ENCODE measurements at regions not wholly inside any gene's neighbourhood (a gene's known extent, or its start where the extent isn't known, plus 50 kb on each side); places are given as distances from the start of the nearest gene placed in this dataset.

- no peak overlapping the region for H3K9ac ChIP-seq (ENCODE audit: insufficient read length, low read depth)
- no peaks in the 10 kb centered on the region for H3K9me3 ChIP-seq (ENCODE audit: insufficient read depth, low read length)
- H3K4me3 ChIP-seq (ENCODE audit: insufficient read length, low read depth): no peak overlapping the region
- no peaks in the 10 kb centered on the region for H3K27me3 ChIP-seq (ENCODE audit: insufficient read depth, insufficient read length)
- peaks cover 13% of the 10 kb centered on the region for H3K4me1 ChIP-seq (ENCODE audit: insufficient read depth, insufficient read length)
- H3K36me3 ChIP-seq (ENCODE audit: insufficient read depth, insufficient read length, low read length): no peaks in the 10 kb centered on the region
- no peak for DNase-seq (ENCODE audit: low read depth, low spot score)
- TF ChIP-seq YY1 (IDR thresholded peaks at IDR 0.05; ENCODE audit: insufficient read depth, insufficient read length) (no peak), SUZ12 (IDR thresholded peaks at IDR 0.05; ENCODE audit: extremely low read depth, insufficient read depth, insufficient read length) (no peak), ZNF274 (IDR thresholded peaks at IDR 0.05; ENCODE audit: low read depth, low read length) (no peak)
Observed at GRCh38 chr2:236747426-236747825, 177.8 kb downstream of the ACKR3 start.

- no peak for TF ChIP-seq YY1 (IDR thresholded peaks at IDR 0.05; ENCODE audit: insufficient read depth, insufficient read length)
- no peak for TF ChIP-seq ZNF274 (IDR thresholded peaks at IDR 0.05; ENCODE audit: low read depth, low read length)
- no peak for TF ChIP-seq SUZ12 (IDR thresholded peaks at IDR 0.05; ENCODE audit: extremely low read depth, insufficient read depth, insufficient read length)
- Histone ChIP-seq H3K27me3 (ENCODE audit: insufficient read depth, insufficient read length) (no peaks in the 10 kb centered on the region), H3K4me1 (ENCODE audit: insufficient read depth, insufficient read length) (peaks cover 13% of the 10 kb centered on the region), H3K36me3 (ENCODE audit: insufficient read depth, insufficient read length, low read length) (no peaks in the 10 kb centered on the region), H3K4me3 (ENCODE audit: insufficient read length, low read depth) (no peak overlapping the region), H3K9me3 (ENCODE audit: insufficient read depth, low read length) (no peaks in the 10 kb centered on the region), H3K9ac (ENCODE audit: insufficient read length, low read depth) (no peak overlapping the region)
- DNase-seq (ENCODE audit: low read depth, low spot score): no peak
Observed at GRCh38 chr2:236747925-236748324, 178.3 kb downstream of the ACKR3 start.

- Histone ChIP-seq H3K9ac (ENCODE audit: insufficient read length, low read depth) (no peak overlapping the region), H3K27me3 (ENCODE audit: insufficient read depth, insufficient read length) (no peaks in the 10 kb centered on the region), H3K36me3 (ENCODE audit: insufficient read depth, insufficient read length, low read length) (no peaks in the 10 kb centered on the region), H3K4me1 (ENCODE audit: insufficient read depth, insufficient read length) (peaks cover 13% of the 10 kb centered on the region), H3K4me3 (ENCODE audit: insufficient read length, low read depth) (no peak overlapping the region), H3K9me3 (ENCODE audit: insufficient read depth, low read length) (no peaks in the 10 kb centered on the region)
- no peak for DNase-seq (ENCODE audit: low read depth, low spot score)
- TF ChIP-seq SUZ12 (IDR thresholded peaks at IDR 0.05; ENCODE audit: extremely low read depth, insufficient read depth, insufficient read length) (no peak), ZNF274 (IDR thresholded peaks at IDR 0.05; ENCODE audit: low read depth, low read length) (no peak)
Observed at GRCh38 chr2:236748385-236748784, 178.8 kb downstream of the ACKR3 start.

GRCh38 chr2:236748801-236749200 is 179.2 kb downstream of the ACKR3 start:
- H3K9me3 ChIP-seq (ENCODE audit: insufficient read depth, low read length): no peaks in the 10 kb centered on the region
- peaks cover 13% of the 10 kb centered on the region for H3K4me1 ChIP-seq (ENCODE audit: insufficient read depth, insufficient read length)
- no peak overlapping the region for H3K4me3 ChIP-seq (ENCODE audit: insufficient read length, low read depth)
- H3K27me3 ChIP-seq (ENCODE audit: insufficient read depth, insufficient read length): no peaks in the 10 kb centered on the region
- H3K9ac ChIP-seq (ENCODE audit: insufficient read length, low read depth): no peak overlapping the region
- TF ChIP-seq SUZ12 (IDR thresholded peaks at IDR 0.05; ENCODE audit: extremely low read depth, insufficient read depth, insufficient read length) (no peak), ZNF274 (IDR thresholded peaks at IDR 0.05; ENCODE audit: low read depth, low read length) (no peak), YY1 (IDR thresholded peaks at IDR 0.05; ENCODE audit: insufficient read depth, insufficient read length) (no peak)
- DNase-seq (ENCODE audit: low read depth, low spot score): no peak
- H3K36me3 ChIP-seq (ENCODE audit: insufficient read depth, insufficient read length, low read length): no peaks in the 10 kb centered on the region

GRCh38 chr2:236749346-236749745 is 179.7 kb downstream of the ACKR3 start:
- peaks cover 13% of the 10 kb centered on the region for H3K4me1 ChIP-seq (ENCODE audit: insufficient read depth, insufficient read length)
- no peak for DNase-seq (ENCODE audit: low read depth, low spot score)
- H3K27me3 ChIP-seq (ENCODE audit: insufficient read depth, insufficient read length): no peaks in the 10 kb centered on the region
- H3K9ac ChIP-seq (ENCODE audit: insufficient read length, low read depth): no peak overlapping the region
- TF ChIP-seq SUZ12 (IDR thresholded peaks at IDR 0.05; ENCODE audit: extremely low read depth, insufficient read depth, insufficient read length): no peak
- no peak for TF ChIP-seq ZNF274 (IDR thresholded peaks at IDR 0.05; ENCODE audit: low read depth, low read length)
- TF ChIP-seq YY1 (IDR thresholded peaks at IDR 0.05; ENCODE audit: insufficient read depth, insufficient read length): no peak
- H3K9me3 ChIP-seq (ENCODE audit: insufficient read depth, low read length): no peaks in the 10 kb centered on the region
- H3K4me3 ChIP-seq (ENCODE audit: insufficient read length, low read depth): no peak overlapping the region
- H3K36me3 ChIP-seq (ENCODE audit: insufficient read depth, insufficient read length, low read length): no peaks in the 10 kb centered on the region

- DNase-seq (ENCODE audit: low read depth, low spot score): no peak
- no peak for TF ChIP-seq ZNF274 (IDR thresholded peaks at IDR 0.05; ENCODE audit: low read depth, low read length)
- TF ChIP-seq YY1 (IDR thresholded peaks at IDR 0.05; ENCODE audit: insufficient read depth, insufficient read length): no peak
- TF ChIP-seq SUZ12 (IDR thresholded peaks at IDR 0.05; ENCODE audit: extremely low read depth, insufficient read depth, insufficient read length): no peak
- no peak overlapping the region for H3K4me3 ChIP-seq (ENCODE audit: insufficient read length, low read depth)
- H3K27me3 ChIP-seq (ENCODE audit: insufficient read depth, insufficient read length): no peaks in the 10 kb centered on the region
- no peak overlapping the region for H3K9ac ChIP-seq (ENCODE audit: insufficient read length, low read depth)
- H3K36me3 ChIP-seq (ENCODE audit: insufficient read depth, insufficient read length, low read length): no peaks in the 10 kb centered on the region
- no peaks in the 10 kb centered on the region for H3K9me3 ChIP-seq (ENCODE audit: insufficient read depth, low read length)
- peaks cover 13% of the 10 kb centered on the region for H3K4me1 ChIP-seq (ENCODE audit: insufficient read depth, insufficient read length)
Observed at GRCh38 chr2:236752096-236752495, 182.5 kb downstream of the ACKR3 start.

- Histone ChIP-seq H3K4me3 (ENCODE audit: insufficient read length, low read depth) (no peak overlapping the region), H3K9me3 (ENCODE audit: insufficient read depth, low read length) (no peaks in the 10 kb centered on the region), H3K27me3 (ENCODE audit: insufficient read depth, insufficient read length) (no peaks in the 10 kb centered on the region), H3K4me1 (ENCODE audit: insufficient read depth, insufficient read length) (peaks cover 9% of the 10 kb centered on the region), H3K9ac (ENCODE audit: insufficient read length, low read depth) (no peak overlapping the region), H3K36me3 (ENCODE audit: insufficient read depth, insufficient read length, low read length) (no peaks in the 10 kb centered on the region)
- TF ChIP-seq YY1 (IDR thresholded peaks at IDR 0.05; ENCODE audit: insufficient read depth, insufficient read length): no peak
- TF ChIP-seq SUZ12 (IDR thresholded peaks at IDR 0.05; ENCODE audit: extremely low read depth, insufficient read depth, insufficient read length): no peak
- no peak for TF ChIP-seq ZNF274 (IDR thresholded peaks at IDR 0.05; ENCODE audit: low read depth, low read length)
- no peak for DNase-seq (ENCODE audit: low read depth, low spot score)
Observed at GRCh38 chr2:236753606-236754270, 184.1 kb downstream of the ACKR3 start.

Data from NT2/D1 (cell line).